HG03442 (cell line): ENCODE measurements at regions not wholly inside any gene's neighbourhood (a gene's known extent, or its start where the extent isn't known, plus 50 kb on each side); places are given as distances from the start of the nearest gene placed in this dataset.

Experiments
- ATAC-seq: cut with Tn5 transposase; IDR thresholded peaks from one replicate; pipeline ENCODE4 v1.9.1; 2021; ENCODE audit warnings: mild to moderate bottlenecking, moderate library complexity; ENCODE audit not compliant: unreplicated experiment

DNA sequence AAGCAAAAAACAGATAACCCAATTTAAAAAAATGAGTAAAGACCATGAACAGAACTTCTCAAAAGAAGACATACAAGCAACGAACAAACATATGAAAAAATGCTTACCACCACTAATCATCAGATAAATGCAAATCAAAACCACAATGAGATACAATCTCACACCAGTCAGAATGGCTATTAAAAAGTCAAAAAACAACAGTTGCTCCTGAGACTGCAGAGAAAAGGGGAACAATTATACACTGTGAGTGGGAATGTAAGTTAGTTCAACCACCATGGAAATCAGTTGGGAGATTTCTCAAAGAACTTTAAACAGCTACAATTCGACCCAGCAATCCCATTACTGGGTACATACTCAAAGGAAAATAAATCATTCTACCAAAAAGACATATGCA is 131.6 kb downstream of the PTGER3 start:
- no peak for ATAC-seq

DNA sequence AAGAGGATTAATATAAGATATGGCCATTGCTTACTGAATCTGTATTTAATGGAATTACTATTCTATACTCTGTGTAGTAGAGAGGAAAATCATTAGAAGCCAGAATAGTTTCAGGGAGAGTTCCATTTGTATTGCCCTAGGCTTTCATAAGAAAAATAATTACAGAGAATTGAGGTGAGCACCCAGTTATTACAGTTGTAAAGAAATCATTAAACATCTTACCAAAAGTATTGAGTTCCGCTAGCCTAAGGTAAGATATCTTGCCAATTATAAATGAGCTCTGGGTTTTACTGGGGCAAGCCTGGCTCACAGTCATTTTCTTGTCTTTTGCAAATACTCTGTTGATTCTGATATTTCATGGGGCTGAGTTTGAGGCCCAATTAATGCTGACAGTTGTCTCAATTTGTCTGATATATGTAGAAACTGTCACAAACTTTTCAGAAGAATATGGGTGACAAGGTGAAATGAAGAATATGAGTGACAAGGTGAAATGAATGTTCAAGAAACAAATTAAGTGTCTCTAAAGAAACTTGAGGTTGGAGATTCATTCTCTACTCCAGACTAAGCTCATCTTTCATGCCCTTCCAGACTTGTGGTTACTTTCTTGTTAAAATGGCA is 127.8 kb downstream of the PTGER3 start:
- no peak for ATAC-seq
